ENCODE measurements at regions not wholly inside any gene's neighbourhood (a gene's known extent, or its start where the extent isn't known, plus 50 kb on each side); places are given as distances from the start of the nearest gene placed in this dataset.

DNA sequence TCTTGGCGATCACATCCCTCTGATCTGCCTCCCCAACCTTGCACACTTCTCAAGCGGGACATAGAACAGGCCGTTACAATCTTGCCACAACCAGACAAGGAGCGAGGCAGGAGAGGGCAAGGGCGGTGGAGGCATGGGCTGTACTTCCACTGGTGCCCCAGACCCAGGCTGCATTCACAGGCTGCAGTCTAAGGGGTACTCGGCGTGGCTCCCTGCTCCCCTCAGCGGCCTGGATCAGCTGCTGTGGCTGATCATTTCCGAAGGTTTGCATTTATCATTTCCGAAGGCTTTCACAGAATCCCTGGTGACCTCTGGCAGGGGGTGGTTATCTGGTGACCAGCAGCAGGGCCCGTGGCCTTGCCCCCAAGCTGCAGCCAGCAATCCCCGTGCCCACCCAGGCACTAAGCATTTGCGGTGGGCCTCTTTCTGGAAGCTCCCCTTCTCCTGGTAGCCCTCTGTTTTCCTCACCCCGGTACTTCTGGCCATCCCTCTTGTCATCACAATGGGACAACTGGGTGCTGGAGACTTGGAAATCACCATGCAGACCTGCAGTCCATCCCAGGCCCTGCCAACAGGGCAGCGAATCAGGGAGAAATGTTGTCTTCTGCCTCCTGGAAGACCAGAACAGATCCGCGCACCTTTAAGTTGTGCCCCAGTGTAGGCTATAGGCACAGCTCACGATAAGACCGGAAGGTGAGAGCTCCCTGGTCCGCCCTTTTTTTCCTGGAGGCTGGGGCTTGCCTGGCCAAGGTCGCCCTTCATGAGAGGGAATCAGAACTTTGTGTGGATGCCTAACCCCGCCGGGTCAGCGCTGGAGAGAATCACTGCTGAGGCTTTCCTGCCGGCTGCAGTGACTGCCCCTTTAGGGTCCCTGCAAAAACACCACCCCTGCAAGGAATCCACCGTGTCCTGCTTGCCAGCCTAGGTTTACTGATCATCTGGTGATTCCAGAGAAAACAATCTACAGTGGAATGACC, 1739.1 kb downstream of the TP53TG3F start:
- H3K4me3 ChIP-seq (ENCODE audit: low read depth, low read length): no peak overlapping the region
- TF ChIP-seq, protein P1, sequence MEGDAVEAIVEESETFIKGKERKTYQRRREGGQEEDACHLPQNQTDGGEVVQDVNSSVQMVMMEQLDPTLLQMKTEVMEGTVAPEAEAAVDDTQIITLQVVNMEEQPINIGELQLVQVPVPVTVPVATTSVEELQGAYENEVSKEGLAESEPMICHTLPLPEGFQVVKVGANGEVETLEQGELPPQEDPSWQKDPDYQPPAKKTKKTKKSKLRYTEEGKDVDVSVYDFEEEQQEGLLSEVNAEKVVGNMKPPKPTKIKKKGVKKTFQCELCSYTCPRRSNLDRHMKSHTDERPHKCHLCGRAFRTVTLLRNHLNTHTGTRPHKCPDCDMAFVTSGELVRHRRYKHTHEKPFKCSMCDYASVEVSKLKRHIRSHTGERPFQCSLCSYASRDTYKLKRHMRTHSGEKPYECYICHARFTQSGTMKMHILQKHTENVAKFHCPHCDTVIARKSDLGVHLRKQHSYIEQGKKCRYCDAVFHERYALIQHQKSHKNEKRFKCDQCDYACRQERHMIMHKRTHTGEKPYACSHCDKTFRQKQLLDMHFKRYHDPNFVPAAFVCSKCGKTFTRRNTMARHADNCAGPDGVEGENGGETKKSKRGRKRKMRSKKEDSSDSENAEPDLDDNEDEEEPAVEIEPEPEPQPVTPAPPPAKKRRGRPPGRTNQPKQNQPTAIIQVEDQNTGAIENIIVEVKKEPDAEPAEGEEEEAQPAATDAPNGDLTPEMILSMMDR (conservative IDR thresholded peaks at IDR 0.05; ENCODE audit: low read depth, low read length): no peak
- no peak for DNase-seq (ENCODE audit: low read depth)

DNA sequence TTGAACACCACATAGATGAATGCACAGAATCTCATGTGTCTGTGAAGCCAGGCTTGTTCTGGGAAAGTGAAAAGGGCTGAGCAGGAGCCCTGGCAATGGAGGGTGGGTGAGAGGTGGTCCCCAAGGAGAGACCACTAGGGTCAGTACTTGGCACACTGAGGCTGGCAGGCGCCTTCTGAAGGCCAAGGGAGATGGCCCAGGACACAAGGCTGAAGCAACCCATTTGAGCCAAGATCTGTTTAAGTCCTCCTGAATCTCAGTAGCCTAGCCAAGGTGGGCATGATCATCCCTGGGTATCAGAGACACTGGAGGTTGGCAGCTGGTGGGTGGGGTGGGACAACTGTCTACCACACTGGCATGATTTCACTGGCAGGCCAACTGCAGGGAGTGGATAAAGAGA, 1741.2 kb downstream of the TP53TG3F start:
- DNase-seq (ENCODE audit: low read depth): no peak
- TF ChIP-seq, protein P1 (conservative IDR thresholded peaks at IDR 0.05; ENCODE audit: low read depth, low read length): no peak
- no peak overlapping the region for H3K4me3 ChIP-seq (ENCODE audit: low read depth, low read length)

DNA sequence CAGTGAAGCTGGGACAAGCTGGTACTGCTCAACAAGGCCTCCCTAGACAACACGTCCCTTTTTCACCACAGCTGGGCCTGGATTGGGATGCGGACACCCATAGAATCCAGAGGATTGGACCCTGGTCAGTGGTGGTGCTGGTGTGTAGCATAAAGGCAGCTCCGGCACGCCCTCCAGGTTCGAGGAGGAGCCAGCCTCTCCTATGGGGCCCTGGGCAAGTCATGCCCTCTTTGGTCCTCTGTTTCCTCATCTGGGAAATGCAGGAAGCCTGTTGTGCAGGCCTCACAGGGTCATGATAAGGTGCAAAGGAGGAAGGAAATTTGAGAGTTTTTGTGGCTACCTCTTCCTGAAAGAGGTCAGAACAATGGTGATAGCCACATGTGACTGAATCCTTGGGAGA, 1741.7 kb downstream of the TP53TG3F start:
- TF ChIP-seq, protein P1 (conservative IDR thresholded peaks at IDR 0.05; ENCODE audit: low read depth, low read length): no peak
- H3K4me3 ChIP-seq (ENCODE audit: low read depth, low read length): no peak overlapping the region
- no peak for DNase-seq (ENCODE audit: low read depth)

DNA sequence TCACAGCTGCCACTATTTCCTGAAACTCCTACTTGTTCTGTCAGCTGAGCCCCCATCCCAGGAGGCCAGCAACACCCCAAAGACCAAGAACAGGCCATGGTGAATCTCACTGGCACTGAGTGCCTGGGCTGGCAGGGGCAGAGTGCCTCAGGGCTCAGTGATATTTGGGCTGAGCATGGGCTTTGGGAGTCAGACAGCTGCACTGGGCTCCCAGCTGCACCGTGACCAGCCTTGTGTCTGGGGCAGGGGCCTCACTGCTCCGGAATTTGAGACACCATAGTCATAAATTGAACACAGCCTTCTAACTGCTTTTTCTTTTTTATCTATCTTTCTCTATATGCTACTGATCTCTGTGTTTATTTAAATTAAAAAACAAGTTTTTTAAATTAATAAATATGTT, 1744.2 kb downstream of the TP53TG3F start:
- DNase-seq (ENCODE audit: low read depth): no peak
- no peak overlapping the region for H3K4me3 ChIP-seq (ENCODE audit: low read depth, low read length)
- TF ChIP-seq, protein P1 (conservative IDR thresholded peaks at IDR 0.05; ENCODE audit: low read depth, low read length): no peak

DNA sequence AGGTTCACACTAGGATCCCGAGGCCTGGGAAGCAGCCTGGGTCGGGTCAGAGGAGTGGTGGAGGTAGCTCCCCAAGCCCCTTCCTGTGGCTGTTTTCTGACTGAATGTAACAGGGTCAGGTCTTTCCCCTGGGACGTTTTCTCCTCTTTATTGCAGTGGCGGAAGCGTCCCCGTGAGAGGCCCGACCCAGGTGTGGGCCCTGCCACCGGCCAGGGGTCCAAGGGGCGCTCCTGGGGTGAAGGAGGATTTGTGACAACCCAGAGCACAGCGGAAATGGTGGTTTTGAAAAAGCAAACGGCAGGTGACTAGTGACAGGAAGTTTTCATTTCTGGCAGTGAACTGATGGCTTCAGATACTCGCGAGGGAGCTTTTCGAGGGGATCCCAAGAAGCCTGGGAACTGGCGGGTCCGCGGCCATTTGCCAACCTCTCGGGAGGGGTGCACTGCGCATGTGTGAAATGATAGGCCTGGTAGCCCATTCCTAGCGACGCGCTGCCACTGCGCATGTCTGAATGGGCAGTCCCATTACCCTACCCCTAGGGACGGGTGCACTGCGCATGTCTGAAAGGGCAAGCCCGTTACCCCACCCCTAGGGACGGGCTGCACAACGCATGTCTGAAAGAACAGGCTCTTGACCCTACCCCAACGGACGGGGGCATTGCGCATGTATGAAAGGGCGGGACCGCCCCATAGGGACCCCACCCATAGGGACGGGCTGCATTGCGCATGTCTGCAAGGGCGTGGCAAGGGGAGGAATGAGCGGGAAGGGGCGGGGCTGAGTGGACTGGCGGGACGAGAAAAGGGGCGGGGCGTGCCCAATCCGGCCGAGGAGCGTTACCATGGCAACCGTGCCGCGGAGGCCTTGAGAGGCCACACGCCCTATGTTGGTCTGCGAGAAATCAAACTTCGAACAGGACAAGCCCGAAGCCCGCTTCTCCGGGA, 1747.9 kb downstream of the TP53TG3F start:
- no peak overlapping the region for H3K4me3 ChIP-seq (ENCODE audit: low read depth, low read length)
- TF ChIP-seq, protein P1 (conservative IDR thresholded peaks at IDR 0.05; ENCODE audit: low read depth, low read length): no peak
- DNase-seq (ENCODE audit: low read depth): no peak

DNA sequence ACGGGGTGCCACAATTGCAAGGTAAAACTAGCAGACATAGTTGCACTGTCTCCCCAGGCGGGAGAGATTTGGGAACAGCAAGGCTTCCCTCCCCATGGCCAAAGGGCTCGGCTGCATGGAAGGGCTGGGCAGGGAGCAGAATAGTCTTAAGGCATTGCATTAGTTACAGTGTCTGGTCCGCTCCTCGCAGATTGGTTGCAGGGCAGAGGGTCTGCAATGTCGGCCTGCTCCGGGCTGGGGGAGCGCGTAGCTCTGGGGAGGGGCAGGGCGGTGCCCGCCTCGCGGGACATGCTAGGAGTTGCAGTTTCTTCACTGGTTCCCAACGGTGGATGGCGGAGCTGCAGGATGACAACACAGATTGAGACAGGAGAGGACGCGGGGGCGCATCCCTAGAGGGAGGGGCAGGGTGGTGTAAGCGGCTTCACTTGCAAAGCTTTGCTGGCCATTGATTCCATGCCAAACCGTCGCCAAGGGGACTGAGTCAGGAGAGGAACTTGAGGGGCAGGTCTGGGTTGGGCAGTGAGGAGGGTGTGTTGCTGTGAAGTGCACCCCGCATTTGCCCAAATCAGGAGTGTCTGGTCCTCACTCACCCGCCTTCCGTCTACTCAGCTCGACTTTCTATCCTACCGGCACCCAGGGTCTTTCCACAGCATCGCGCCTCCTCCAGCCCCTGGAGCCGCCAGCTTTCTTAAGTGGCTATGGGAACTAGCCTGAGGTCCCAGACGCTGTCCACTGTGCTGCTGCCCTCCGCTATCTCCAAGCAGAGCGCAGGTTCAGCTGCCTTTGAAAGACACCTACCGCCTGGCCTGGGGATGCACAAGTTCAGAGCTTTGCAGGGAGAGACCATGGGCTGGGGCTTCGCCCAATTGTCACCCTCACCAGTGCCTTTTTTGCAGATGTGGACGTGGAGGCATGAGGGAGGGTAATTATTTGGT, 1748.9 kb downstream of the TP53TG3F start:
- no peak for DNase-seq (ENCODE audit: low read depth)
- TF ChIP-seq, protein P1 (conservative IDR thresholded peaks at IDR 0.05; ENCODE audit: low read depth, low read length): no peak

More for the DNA sequence above, 1748.9 kb downstream of the TP53TG3F start:
- no peak overlapping the region for H3K4me3 ChIP-seq (ENCODE audit: low read depth, low read length)
